GM21360 (cell line): ENCODE measurements at regions not wholly inside any gene's neighbourhood (a gene's known extent, or its start where the extent isn't known, plus 50 kb on each side); places are given as distances from the start of the nearest gene placed in this dataset.
"Not testable (repeated sequence)": the region's sequence is repeated elsewhere in the genome, so short reads cannot be mapped to it uniquely, and the experiment has no call there.

Source experiments
- ATAC-seq: cut with Tn5 transposase; IDR thresholded peaks from one replicate; pipeline ENCODE4 v1.9.1; 2021; ENCODE audit warnings: mild to moderate bottlenecking, moderate library complexity; ENCODE audit not compliant: unreplicated experiment

GRCh38 chr12:74235342-74235741 is 302.3 kb upstream of the ATXN7L3B start:
- no peak for ATAC-seq

DNA sequence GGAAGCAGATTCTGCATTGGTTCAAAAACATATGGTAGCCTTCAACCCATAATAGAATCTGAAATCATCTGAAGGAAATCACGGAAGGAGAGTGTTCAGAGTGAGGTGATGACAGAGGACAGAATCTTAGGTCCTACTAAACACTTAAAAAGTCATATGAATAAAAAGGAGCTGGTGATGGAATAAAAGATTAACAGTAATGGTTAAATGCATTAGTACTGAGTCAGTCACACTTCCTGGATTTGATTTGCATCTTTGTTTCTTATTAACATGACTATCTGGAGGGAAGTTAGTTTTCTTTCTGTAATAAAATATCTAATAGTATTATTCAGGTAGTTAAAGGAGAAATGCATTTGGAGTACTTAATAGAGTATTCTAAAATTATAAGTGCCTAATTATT is 296.3 kb upstream of the ATXN7L3B start:
- ATAC-seq, result no peak

GRCh38 chr12:74242088-74242487 is 295.5 kb upstream of the ATXN7L3B start:
- no peak for ATAC-seq

- no peak for ATAC-seq
Measured at GRCh38 chr12:74245458-74245857, 292.2 kb upstream of the ATXN7L3B start.

GRCh38 chr12:74250891-74251290 is 286.7 kb upstream of the ATXN7L3B start:
- no peak for ATAC-seq

GRCh38 chr12:74253826-74254225 is 283.8 kb upstream of the ATXN7L3B start:
- not testable (repeated sequence) for ATAC-seq

DNA sequence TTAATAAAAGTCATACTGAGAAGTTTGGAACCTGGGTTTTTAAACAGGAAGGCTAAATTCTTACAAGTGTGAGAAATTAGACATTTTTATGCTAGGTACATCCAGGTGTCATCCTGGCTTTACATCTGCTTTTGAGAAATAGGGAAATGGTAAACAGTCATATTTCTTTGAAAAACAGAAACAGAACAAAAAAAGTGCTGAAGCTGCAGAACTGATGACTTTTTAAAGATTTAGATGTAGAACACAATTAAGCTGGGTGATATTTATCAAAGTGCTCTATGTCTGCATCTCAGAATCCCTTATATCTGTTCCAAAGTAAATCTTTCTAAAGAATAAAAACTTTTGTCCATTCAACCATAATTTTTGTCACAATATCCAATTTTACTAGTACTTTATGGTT is 282.9 kb upstream of the ATXN7L3B start:
- ATAC-seq, result no peak

- ATAC-seq, result no peak
Measured at GRCh38 chr12:74259199-74259598, 278.4 kb upstream of the ATXN7L3B start.

- no peak for ATAC-seq
Measured at GRCh38 chr12:74264692-74265091, 272.9 kb upstream of the ATXN7L3B start.

- not testable (repeated sequence) for ATAC-seq
Measured at GRCh38 chr12:74269355-74269754, 268.3 kb upstream of the ATXN7L3B start.

GRCh38 chr12:74280156-74280655 is 257.4 kb upstream of the ATXN7L3B start:
- ATAC-seq, result no peak

- ATAC-seq, result not testable (repeated sequence)
Measured at GRCh38 chr12:74281401-74282180, 256.0 kb upstream of the ATXN7L3B start.

GRCh38 chr12:74283646-74284045 is 254.0 kb upstream of the ATXN7L3B start:
- ATAC-seq, result no peak

- ATAC-seq, result no peak
Measured at GRCh38 chr12:74285773-74286172, 251.9 kb upstream of the ATXN7L3B start.

GRCh38 chr12:74286254-74286653 is 251.4 kb upstream of the ATXN7L3B start:
- ATAC-seq, result no peak

GRCh38 chr12:74292351-74293194 is 245.1 kb upstream of the ATXN7L3B start:
- ATAC-seq, result no peak

GRCh38 chr12:74293689-74294131 is 243.9 kb upstream of the ATXN7L3B start:
- no peak for ATAC-seq

GRCh38 chr12:74317078-74317601 is 220.5 kb upstream of the ATXN7L3B start:
- no peak for ATAC-seq

- no peak for ATAC-seq
Measured at GRCh38 chr12:74317741-74318140, 219.9 kb upstream of the ATXN7L3B start.

DNA sequence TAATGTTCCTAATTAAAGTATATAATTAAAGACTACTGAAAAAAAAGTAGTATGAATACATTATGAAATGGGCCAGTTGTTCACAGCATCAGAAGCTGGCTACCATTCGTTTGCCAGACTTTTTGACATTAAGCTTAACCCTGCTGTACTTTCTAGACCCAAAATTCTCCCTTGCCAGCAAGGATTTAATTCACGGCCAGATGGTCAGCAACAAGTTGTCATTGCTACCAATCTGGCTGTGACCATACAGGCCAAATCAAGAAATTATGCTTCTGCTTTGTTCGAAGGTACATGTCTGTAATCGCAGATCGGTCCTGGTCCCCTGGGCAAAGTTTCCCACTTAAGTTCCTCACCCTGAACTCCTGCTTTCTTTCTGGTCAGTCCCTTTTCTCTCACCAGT is 217.7 kb upstream of the ATXN7L3B start:
- no peak for ATAC-seq

GRCh38 chr12:74321381-74321780 is 216.3 kb upstream of the ATXN7L3B start:
- ATAC-seq, result no peak

DNA sequence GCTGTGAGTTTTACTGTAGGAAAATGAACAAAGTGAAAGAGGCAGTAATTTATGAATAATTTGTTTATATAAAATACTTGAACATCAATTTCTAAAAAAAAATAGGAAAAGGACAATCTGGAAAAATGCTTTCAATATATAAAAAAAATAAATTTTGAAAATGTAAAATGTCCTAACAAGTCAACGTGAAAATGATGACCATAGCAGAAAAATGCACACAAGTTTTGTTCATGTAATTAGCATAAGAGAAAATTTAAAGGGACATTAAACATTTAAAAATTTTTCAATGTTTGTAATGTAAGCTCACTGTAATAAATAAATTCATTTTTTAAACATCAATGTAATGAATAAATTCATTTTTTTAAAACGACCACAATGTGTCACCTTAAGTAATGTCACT is 214.8 kb upstream of the ATXN7L3B start:
- ATAC-seq, result no peak
